Stimulated activated CD4-positive, alpha-beta T cell treated with anti-CD3 and anti-CD28 coated beads, TNF-alpha, amount 100 ng/mL, for 48 hours (primary cell): ENCODE measurements at regions not wholly inside any gene's neighbourhood (a gene's known extent, or its start where the extent isn't known, plus 50 kb on each side); places are given as distances from the start of the nearest gene placed in this dataset.

Source experiments
- DNase-seq, 3 donors: peaks; one replicate each; pipeline ENCODE4 v3.0.0-alpha.2; 2020; ENCODE audit warnings: low read depth in 3 of 3

- no peak for DNase-seq
Observed at GRCh38 chr10:78365694-78366093, 332.0 kb downstream of the RPS24 start.

- no peak for DNase-seq
Observed at GRCh38 chr10:78366663-78367411, 333.2 kb downstream of the RPS24 start.

- no peak for DNase-seq
Observed at GRCh38 chr10:78367751-78368150, 334.1 kb downstream of the RPS24 start.

GRCh38 chr10:78371136-78371535 lies 337.5 kb downstream of the RPS24 start:
- no peak for DNase-seq

- DNase-seq = no peak
Observed at GRCh38 chr10:78372806-78373205, 339.1 kb downstream of the RPS24 start.

- no peak for DNase-seq
Observed at GRCh38 chr10:78374331-78375028, 340.8 kb downstream of the RPS24 start.

GRCh38 chr10:78375854-78376785 lies 342.5 kb downstream of the RPS24 start:
- DNase-seq = no peak

- DNase-seq = no peak
Observed at GRCh38 chr10:78377356-78377755, 343.7 kb downstream of the RPS24 start.

GRCh38 chr10:78378192-78378591 lies 344.5 kb downstream of the RPS24 start:
- no peak for DNase-seq

GRCh38 chr10:78381107-78381506 lies 347.4 kb downstream of the RPS24 start:
- no peak for DNase-seq

GRCh38 chr10:78382047-78382446 lies 348.4 kb downstream of the RPS24 start:
- DNase-seq = no peak

GRCh38 chr10:78382772-78383171 lies 349.1 kb downstream of the RPS24 start:
- DNase-seq = no peak

GRCh38 chr10:78383378-78384048 lies 349.9 kb downstream of the RPS24 start:
- DNase-seq = no peak

- DNase-seq = no peak
Observed at GRCh38 chr10:78384049-78384431, 350.4 kb downstream of the RPS24 start.

GRCh38 chr10:78385599-78385998 lies 351.9 kb downstream of the RPS24 start:
- no peak for DNase-seq

- DNase-seq = no peak
Observed at GRCh38 chr10:78386509-78386908, 352.8 kb downstream of the RPS24 start.

- no peak for DNase-seq
Observed at GRCh38 chr10:78388331-78389050, 354.8 kb downstream of the RPS24 start.

- DNase-seq = no peak
Observed at GRCh38 chr10:78389419-78389818, 355.8 kb downstream of the RPS24 start.

GRCh38 chr10:78390051-78390450 lies 356.4 kb downstream of the RPS24 start:
- no peak for DNase-seq

GRCh38 chr10:78390817-78391216 lies 357.2 kb downstream of the RPS24 start:
- DNase-seq = no peak

GRCh38 chr10:78391585-78391984 lies 357.9 kb downstream of the RPS24 start:
- DNase-seq = no peak
